Ascending aorta (tissue), 2 donors: ENCODE measurements at regions not wholly inside any gene's neighbourhood (a gene's known extent, or its start where the extent isn't known, plus 50 kb on each side); places are given as distances from the start of the nearest gene placed in this dataset.
"Not testable (repeated sequence)": the region's sequence is repeated elsewhere in the genome, so short reads cannot be mapped to it uniquely, and the experiment has no call there.

Source experiments
- DNase-seq, 2 donors: peaks; one replicate each; pipeline ENCODE4 v3.0.0-alpha.2; 2019; ENCODE audit warnings: low spot score in 2 of 2
- H3K27ac ChIP-seq, 2 donors: fragments of 200-600 bp; sonication (generic); one replicate each; pipeline ENCODE4 v1.5.1; 2016 to 2017; ENCODE audit warnings: mild to moderate bottlenecking in 1 of 2
- H3K27me3 ChIP-seq: fragments of 200-600 bp; sonication (generic); one replicate; pipeline ENCODE4 v1.5.1; 2017
- H3K36me3 ChIP-seq, 2 donors: fragments of 200-600 bp; sonication (generic); one replicate each; pipeline ENCODE4 v1.5.1; 2016
- H3K4me1 ChIP-seq, 2 donors: fragments of 200-600 bp; sonication (generic); one replicate each; pipeline ENCODE4 v1.5.1; 2016 to 2017; ENCODE audit warnings: mild to moderate bottlenecking in 1 of 2
- H3K4me3 ChIP-seq, 2 donors: fragments of 200-600 bp; sonication (generic); one replicate each; pipeline ENCODE4 v1.5.1; 2016 to 2017; ENCODE audit warnings: mild to moderate bottlenecking in 1 of 2
- H3K9me3 ChIP-seq, 2 donors: fragments of 200-600 bp; sonication (generic); one replicate each; pipeline ENCODE4 v1.5.1; 2016
- intact Hi-C: fragments of 100-400 bp; cut with DNase I; formaldehyde crosslinking; loops from one replicate; pipeline ENCODE4 v1.15.1; 2023
- TF ChIP-seq, protein P1 (sequence below), 3 experiments: fragments of 200-600 bp in 2 of 3; fragments of 450-650 bp in 1 of 3; sonication (generic) in 2 of 3; IDR thresholded peaks; one replicate each; pipeline ENCODE4 v1.5.1; 2016 to 2019; ENCODE audit warnings: antibody characterized with exemption in 3 of 3, mild to moderate bottlenecking in 1 of 3, moderate library complexity in 1 of 3

DNA sequence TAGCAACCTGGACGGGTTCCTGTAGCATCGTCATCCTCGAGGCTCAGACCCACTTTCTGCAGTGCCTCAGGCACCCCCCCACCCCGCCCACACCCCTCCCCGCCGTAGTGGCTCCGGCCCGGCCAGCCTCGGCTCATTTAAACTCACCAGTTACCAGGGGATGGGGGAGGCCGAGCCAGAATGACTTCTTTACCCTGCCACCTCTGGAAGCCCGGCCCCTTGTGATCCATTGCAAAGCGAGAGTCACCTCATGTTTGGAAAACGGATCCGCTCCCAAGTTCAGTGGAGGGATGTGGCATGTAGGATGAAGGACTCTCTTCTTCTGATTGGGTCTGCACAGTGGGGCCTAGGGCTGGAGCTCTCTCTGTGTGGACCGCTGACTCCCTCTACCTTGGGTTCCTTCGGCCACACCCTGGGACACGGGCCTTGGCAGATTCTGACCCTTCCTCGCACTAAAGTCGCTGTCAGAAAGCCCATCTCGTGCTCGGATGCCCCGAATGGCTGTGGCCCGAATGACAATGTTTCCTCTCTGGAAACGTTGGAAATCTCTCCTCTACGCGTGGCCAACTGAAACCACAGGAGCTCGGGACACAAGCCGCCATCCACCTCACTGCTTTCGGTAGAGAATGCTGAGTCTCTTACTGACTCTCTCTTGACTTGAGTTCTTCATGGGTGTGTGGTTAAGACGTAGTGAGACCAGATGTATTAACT, 3902.1 kb upstream of the OR11H1 start:
- DNase-seq = not testable (repeated sequence)

DNA sequence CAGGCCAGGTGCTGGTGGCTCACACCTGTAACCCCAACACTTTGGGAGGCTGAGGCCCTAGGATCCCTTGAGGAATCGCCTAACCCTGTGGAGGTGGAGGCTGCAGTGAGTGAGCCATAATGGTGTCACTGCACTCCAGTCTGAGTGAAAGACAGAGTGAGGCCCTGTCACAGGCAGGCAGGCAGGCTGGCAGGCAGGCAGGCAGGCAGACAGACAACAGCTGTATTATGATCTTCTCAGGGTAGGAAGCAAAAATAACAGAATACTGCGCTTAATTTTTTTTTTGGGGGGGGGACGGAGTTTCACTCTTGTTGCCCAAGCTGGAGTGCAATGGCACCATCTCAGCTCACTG, 3901.6 kb upstream of the OR11H1 start:
- Histone ChIP-seq H3K4me1 (no peaks in the 10 kb centered on the region), H3K27me3 (no peaks in the 10 kb centered on the region), H3K9me3 (peaks cover 9 to 58% of the 10 kb centered on the region in 2 donors), H3K36me3 (no peaks in the 10 kb centered on the region), H3K4me3 (no peak overlapping the region), H3K27ac (no peak overlapping the region)
- TF ChIP-seq, protein P1, sequence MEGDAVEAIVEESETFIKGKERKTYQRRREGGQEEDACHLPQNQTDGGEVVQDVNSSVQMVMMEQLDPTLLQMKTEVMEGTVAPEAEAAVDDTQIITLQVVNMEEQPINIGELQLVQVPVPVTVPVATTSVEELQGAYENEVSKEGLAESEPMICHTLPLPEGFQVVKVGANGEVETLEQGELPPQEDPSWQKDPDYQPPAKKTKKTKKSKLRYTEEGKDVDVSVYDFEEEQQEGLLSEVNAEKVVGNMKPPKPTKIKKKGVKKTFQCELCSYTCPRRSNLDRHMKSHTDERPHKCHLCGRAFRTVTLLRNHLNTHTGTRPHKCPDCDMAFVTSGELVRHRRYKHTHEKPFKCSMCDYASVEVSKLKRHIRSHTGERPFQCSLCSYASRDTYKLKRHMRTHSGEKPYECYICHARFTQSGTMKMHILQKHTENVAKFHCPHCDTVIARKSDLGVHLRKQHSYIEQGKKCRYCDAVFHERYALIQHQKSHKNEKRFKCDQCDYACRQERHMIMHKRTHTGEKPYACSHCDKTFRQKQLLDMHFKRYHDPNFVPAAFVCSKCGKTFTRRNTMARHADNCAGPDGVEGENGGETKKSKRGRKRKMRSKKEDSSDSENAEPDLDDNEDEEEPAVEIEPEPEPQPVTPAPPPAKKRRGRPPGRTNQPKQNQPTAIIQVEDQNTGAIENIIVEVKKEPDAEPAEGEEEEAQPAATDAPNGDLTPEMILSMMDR (IDR thresholded peaks at IDR 0.05) = no peak
- no peak for DNase-seq
- intact Hi-C loops = no loop called here

More for the DNA sequence above, 3902.1 kb upstream of the OR11H1 start:
- H3K4me3 ChIP-seq, H3K27me3 ChIP-seq, H3K4me1 ChIP-seq, H3K27ac ChIP-seq, intact Hi-C loops, H3K36me3 ChIP-seq: not testable (repeated sequence)
- peaks cover 9 to 61% of the 10 kb centered on the region in 2 donors for H3K9me3 ChIP-seq

DNA sequence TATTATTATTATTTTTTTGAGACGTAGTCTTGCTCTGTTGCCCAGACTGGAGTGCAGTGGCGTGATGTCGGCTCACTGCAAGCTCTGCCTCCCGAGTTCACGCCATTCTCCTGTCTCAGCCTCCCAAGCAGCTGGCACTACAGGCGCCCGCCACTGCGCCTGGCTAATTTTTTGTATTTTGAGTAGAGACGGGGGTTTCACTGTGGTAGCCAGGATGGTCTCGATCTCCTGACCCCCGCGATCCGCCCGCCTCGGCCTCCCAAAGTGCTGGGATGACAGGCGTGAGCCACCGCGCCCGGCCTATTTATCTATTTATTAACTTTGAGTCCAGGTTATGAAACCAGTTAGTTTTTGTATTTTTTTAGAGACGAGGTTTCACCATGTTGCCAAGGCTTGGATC, 3901.0 kb upstream of the OR11H1 start:
- intact Hi-C loops, H3K4me1 ChIP-seq: not testable (repeated sequence)
- H3K9me3 ChIP-seq = peaks cover 9 to 53% of the 10 kb centered on the region in 2 donors

DNA sequence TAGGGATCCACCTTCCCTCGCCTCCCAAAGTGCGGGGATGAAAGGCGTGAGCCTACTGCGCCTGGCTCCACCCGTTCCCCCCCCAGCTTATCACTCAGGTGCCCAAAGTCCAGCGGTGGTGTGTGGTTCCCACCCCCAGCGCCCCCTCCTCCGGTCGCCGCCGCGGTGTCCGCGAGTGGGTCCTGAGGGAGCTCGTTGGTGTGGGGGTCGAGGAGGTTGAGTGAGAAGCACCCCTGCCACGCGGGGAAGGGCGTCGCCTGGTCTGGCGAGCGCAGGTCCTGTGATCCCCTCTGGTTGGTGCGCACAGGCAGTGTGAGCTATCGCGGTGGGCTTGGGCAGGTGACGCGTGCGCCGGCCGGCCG, 3900.6 kb upstream of the OR11H1 start:
- Histone ChIP-seq H3K36me3 (no peaks in the 10 kb centered on the region), H3K4me3 (no peak overlapping the region), H3K27ac (no peak overlapping the region), H3K4me1 (no peaks in the 10 kb centered on the region), H3K27me3 (no peaks in the 10 kb centered on the region), H3K9me3 (peaks cover 9 to 49% of the 10 kb centered on the region in 2 donors)
- no peak for DNase-seq
- intact Hi-C loops = no loop called here
- TF ChIP-seq, protein P1 (IDR thresholded peaks at IDR 0.05) = no peak

More for the DNA sequence above, 3901.0 kb upstream of the OR11H1 start:
- not testable (repeated sequence) for H3K36me3 ChIP-seq, H3K27ac ChIP-seq, H3K4me3 ChIP-seq, H3K27me3 ChIP-seq, DNase-seq

DNA sequence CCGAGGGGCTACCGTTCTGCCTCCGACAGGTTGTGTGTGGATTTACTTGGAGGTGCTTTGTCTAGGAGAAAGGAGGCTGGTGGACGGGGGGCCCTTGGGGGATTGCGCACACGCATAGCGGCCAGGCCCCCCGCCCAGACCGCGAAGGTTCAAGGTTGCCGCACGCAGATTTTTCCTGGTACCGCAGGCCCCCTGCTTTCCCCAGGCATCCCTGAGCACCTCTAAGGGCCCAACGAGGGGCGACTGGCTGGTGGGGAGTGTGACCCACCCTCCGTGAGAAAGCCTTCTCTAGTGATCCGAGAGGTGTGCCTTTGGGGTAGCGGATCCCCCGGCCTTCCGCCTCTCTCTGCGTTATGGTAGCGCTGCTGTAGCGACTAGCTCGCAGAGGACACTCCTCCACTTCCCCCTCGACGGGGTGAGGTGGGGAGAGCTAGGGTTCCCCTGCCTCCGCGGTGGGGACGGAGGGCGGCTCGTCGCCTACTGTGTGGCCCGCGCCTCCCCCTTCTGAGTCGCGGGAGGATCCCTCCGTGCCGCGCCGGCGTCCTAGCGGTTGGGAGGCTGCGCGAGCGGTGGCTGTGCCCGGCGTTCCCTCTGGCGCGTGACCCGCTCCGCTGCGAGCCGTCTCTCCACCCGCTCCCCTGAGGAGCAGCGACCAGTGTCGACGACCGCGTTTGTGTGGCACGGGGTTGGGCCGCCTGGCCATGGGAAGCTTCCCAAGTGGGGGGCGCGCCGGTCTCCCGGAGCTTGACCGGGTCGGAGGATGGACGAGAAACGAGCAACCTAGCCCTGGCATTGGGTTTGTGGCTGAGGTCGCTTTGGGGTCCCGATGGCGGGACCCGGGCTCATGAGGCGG, 3900.0 kb upstream of the OR11H1 start:
- intact Hi-C loops = no loop called here
- H3K27me3 ChIP-seq = no peaks in the 10 kb centered on the region
- H3K36me3 ChIP-seq = no peaks in the 10 kb centered on the region
- H3K4me1 ChIP-seq = no peaks in the 10 kb centered on the region
- TF ChIP-seq, protein P1 (IDR thresholded peaks at IDR 0.05) = no peak
- H3K27ac ChIP-seq = no peak overlapping the region
- peaks cover 9 to 44% of the 10 kb centered on the region in 2 donors for H3K9me3 ChIP-seq
- DNase-seq = peak in 1 of 2 donors; percentile 66
- H3K4me3 ChIP-seq = no peak overlapping the region

DNA sequence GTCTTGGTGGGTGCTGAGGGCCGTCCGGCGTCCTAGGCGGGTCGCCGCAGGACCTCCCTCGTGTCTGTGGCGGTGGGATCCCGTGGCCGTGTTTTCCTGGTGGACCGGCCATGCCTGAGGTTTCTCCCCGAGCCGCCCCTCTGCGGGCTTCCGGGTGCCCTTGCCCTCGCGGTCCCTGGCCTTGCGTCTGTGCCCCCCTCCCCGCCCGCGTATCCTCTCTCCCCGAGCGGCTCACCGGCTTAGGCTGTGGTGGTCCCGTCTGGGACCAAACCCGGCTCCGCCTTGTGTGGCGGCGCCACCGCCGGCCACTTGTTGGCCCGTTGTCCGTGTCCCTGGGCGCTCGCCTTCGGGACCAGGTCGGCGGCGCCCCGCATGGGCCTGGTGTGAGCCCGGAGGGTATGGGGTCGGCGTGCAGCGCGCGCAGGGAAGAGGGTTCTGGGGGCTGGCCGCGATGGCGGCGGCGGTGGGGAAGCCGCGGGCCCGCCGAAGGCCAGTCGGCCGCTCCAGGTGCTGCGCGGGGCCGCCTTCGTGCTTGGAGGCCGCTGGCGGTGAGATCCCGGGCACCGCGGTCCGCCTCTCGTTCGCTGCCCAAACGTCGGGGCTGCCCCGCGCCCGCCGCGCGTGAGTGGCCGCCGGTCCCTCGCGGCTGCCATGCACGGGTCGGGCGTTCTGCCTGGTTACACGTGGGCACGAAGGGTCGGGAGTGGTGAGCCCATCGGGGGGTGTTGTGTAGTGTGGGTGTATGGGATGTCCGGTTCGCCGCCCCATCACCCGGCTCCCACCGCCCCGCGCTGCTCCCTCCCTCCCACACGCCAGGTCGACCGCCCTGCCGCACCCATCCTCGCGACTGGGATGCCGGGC, 3899.1 kb upstream of the OR11H1 start:
- DNase-seq = no peak
- no peaks in the 10 kb centered on the region for H3K27me3 ChIP-seq
- no peaks in the 10 kb centered on the region for H3K36me3 ChIP-seq
- TF ChIP-seq, protein P1 (IDR thresholded peaks at IDR 0.05) = no peak
- intact Hi-C loops = no loop called here
- H3K9me3 ChIP-seq = peaks cover 9 to 42% of the 10 kb centered on the region in 2 donors
- no peaks in the 10 kb centered on the region for H3K4me1 ChIP-seq
- no peak overlapping the region for H3K4me3 ChIP-seq
- H3K27ac ChIP-seq = no peak overlapping the region
